Endodermal cell (in vitro differentiated cells): ENCODE measurements at regions not wholly inside any gene's neighbourhood (a gene's known extent, or its start where the extent isn't known, plus 50 kb on each side); places are given as distances from the start of the nearest gene placed in this dataset.

Source experiments
- DNase-seq: peaks from one replicate; pipeline ENCODE4 v3.0.0-alpha.2; 2017
- H3K27ac ChIP-seq: 2 replicates; pipeline ENCODE4 v1.5.1; 2013; ENCODE audit warnings: mild to moderate bottlenecking, low read depth, low read length, moderate library complexity
- H3K27me3 ChIP-seq: 2 replicates; pipeline ENCODE4 v1.6.1; 2013; ENCODE audit warnings: mild to moderate bottlenecking, low read length, moderate library complexity; ENCODE audit not compliant: insufficient read depth, control insufficient read depth, poor library complexity, severe bottlenecking
- H3K36me3 ChIP-seq: 2 replicates; pipeline ENCODE4 v1.7.0; 2013; ENCODE audit warnings: mild to moderate bottlenecking, low read length, moderate library complexity; ENCODE audit not compliant: control insufficient read depth, insufficient read depth
- H3K4me1 ChIP-seq: one replicate; pipeline ENCODE4 v1.7.0; 2013; ENCODE audit warnings: low read length; ENCODE audit not compliant: control insufficient read depth, insufficient read depth
- H3K4me3 ChIP-seq: 2 replicates; pipeline ENCODE4 v1.5.1; 2013; ENCODE audit warnings: mild to moderate bottlenecking, low read length, moderate library complexity
- H3K9ac ChIP-seq: 2 replicates; pipeline ENCODE4 v1.6.1; 2013; ENCODE audit warnings: mild to moderate bottlenecking, low read length, moderate library complexity; ENCODE audit not compliant: poor library complexity, severe bottlenecking; ENCODE audit errors: extremely low read depth
- H3K9me3 ChIP-seq: 2 replicates; pipeline ENCODE4 v1.6.1; 2013; ENCODE audit warnings: mild to moderate bottlenecking, low read length, moderate library complexity; ENCODE audit not compliant: control insufficient read depth
- H3K27ac Mint-ChIP-seq: 2 replicates; pipeline ENCODE4 v1.8.0; 2020; ENCODE audit warnings: mixed read lengths
- H3K27me3 Mint-ChIP-seq: 2 replicates; pipeline ENCODE4 v1.8.0; 2021; ENCODE audit warnings: mild to moderate bottlenecking, mixed read lengths; ENCODE audit not compliant: insufficient read depth
- H3K36me3 Mint-ChIP-seq: 2 replicates; pipeline ENCODE4 v1.8.0; 2020; ENCODE audit warnings: low read depth, mixed read lengths
- H3K4me1 Mint-ChIP-seq: 2 replicates; pipeline ENCODE4 v1.8.0; 2020; ENCODE audit warnings: mixed read lengths
- H3K4me3 Mint-ChIP-seq: 2 replicates; pipeline ENCODE4 v1.8.0; 2020; ENCODE audit warnings: mild to moderate bottlenecking, moderate library complexity, mixed read lengths
- H3K9me3 Mint-ChIP-seq: 2 replicates; pipeline ENCODE4 v1.8.0; 2020; ENCODE audit warnings: mild to moderate bottlenecking, mixed read lengths
- CTCF ChIP-seq: fragments of 200-600 bp; sonication (generic); conservative IDR thresholded peaks from 2 replicates; pipeline ENCODE4 v1.5.0; 2021; ENCODE audit warnings: antibody characterized with exemption, mild to moderate bottlenecking
- WGBS, 2 experiments: methylation state at CpG; one replicate each; pipeline versions ENCODE4 v1.1.5 to v1.1.7; 2013; ENCODE audit warnings: missing lambda C conversion rate in 2 of 2, mixed read lengths in 1 of 2; ENCODE audit not compliant: insufficient coverage in 1 of 2, insufficient read length in 1 of 2; 5-methylcytosine and 5-hydroxymethylcytosine counted together

- H3K27ac Mint-ChIP-seq, result no peak overlapping the region
- Histone ChIP-seq H3K4me3 (no peak overlapping the region), H3K9ac (no peak overlapping the region), H3K4me1 (no peaks in the 10 kb centered on the region), H3K27ac (no peak overlapping the region), H3K9me3 (no peaks in the 10 kb centered on the region), H3K27me3 (no peaks in the 10 kb centered on the region), H3K36me3 (no peaks in the 10 kb centered on the region)
- WGBS, 2 experiments, result 93 to 95% methylated on average over 3 to 4 of the region's 4 CpGs
- H3K9me3 Mint-ChIP-seq, result no peaks in the 10 kb centered on the region
- no peak for DNase-seq
- H3K36me3 Mint-ChIP-seq, result no peaks in the 10 kb centered on the region
- H3K4me1 Mint-ChIP-seq, result peaks cover 16% of the 10 kb centered on the region
- H3K27me3 Mint-ChIP-seq, result no peaks in the 10 kb centered on the region
- H3K4me3 Mint-ChIP-seq, result no peak overlapping the region
- no peak for TF ChIP-seq CTCF
These were observed 322.1 kb downstream of the OSTF1 start for GRCh38 chr9:75410405-75410804.

GRCh38 chr9:75414371-75415160 lies 326.3 kb downstream of the OSTF1 start:
- Histone ChIP-seq H3K36me3 (no peaks in the 10 kb centered on the region), H3K4me1 (no peaks in the 10 kb centered on the region), H3K4me3 (no peak overlapping the region), H3K27ac (no peak overlapping the region), H3K27me3 (no peaks in the 10 kb centered on the region), H3K9ac (no peak overlapping the region), H3K9me3 (no peaks in the 10 kb centered on the region)
- TF ChIP-seq CTCF, result no peak
- Mint-ChIP-seq H3K27me3 (no peaks in the 10 kb centered on the region), H3K4me1 (peaks cover 16% of the 10 kb centered on the region), H3K36me3 (no peaks in the 10 kb centered on the region), H3K27ac (no peak overlapping the region), H3K4me3 (no peak overlapping the region), H3K9me3 (no peaks in the 10 kb centered on the region)
- 89 to 100% methylated on average over 2 to 5 of the region's 5 CpGs for WGBS, 2 experiments
- no peak for DNase-seq

DNA sequence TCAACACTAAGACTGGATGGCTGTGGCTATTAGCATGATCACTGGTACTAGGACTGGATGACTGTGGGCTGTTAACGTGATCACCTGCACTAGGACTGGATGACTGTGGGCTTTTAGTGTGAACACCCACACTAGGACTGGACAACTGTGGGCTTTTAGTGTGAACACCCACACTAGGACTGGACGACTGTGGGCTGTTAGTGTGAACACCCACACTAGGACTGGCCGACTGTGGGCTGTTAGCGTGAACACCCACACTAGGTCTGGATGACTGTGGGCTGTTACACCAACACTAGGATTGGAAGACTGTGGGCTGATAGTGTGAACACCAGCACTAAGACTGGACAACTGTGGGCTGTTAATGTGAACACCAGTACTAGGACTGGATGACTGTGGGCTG lies 329.2 kb downstream of the OSTF1 start:
- no peaks in the 10 kb centered on the region for H3K27me3 Mint-ChIP-seq
- Histone ChIP-seq H3K27me3 (no peaks in the 10 kb centered on the region), H3K4me1 (no peaks in the 10 kb centered on the region), H3K4me3 (no peak overlapping the region), H3K9me3 (no peaks in the 10 kb centered on the region), H3K27ac (no peak overlapping the region), H3K9ac (no peak overlapping the region), H3K36me3 (no peaks in the 10 kb centered on the region)
- H3K9me3 Mint-ChIP-seq, result no peaks in the 10 kb centered on the region
- no peak for TF ChIP-seq CTCF
- no peak overlapping the region for H3K4me3 Mint-ChIP-seq
- no peak overlapping the region for H3K27ac Mint-ChIP-seq
- no peak for DNase-seq
- WGBS, 2 experiments, result 97 to 100% methylated on average over 3 to 4 of the region's 4 CpGs
- H3K36me3 Mint-ChIP-seq, result no peaks in the 10 kb centered on the region
- peaks cover 11% of the 10 kb centered on the region for H3K4me1 Mint-ChIP-seq
